Ishikawa (cell line): ENCODE measurements at regions not wholly inside any gene's neighbourhood (a gene's known extent, or its start where the extent isn't known, plus 50 kb on each side); places are given as distances from the start of the nearest gene placed in this dataset.

Experiments used
- CEBPB ChIP-seq: IDR thresholded peaks from 2 replicates; pipeline ENCODE4 v1.6.1; 2012
- CREB1 ChIP-seq: IDR thresholded peaks from 2 replicates; pipeline ENCODE4 v1.6.1; 2012; ENCODE audit warnings: low read depth
- EGR1 ChIP-seq: IDR thresholded peaks from 2 replicates; pipeline ENCODE4 v1.6.1; 2012
- EP300 ChIP-seq: IDR thresholded peaks from 2 replicates; pipeline ENCODE4 v1.6.1; 2012; ENCODE audit warnings: borderline replicate concordance
- FOXM1 ChIP-seq: IDR thresholded peaks from 2 replicates; pipeline ENCODE4 v1.6.1; 2012; ENCODE audit warnings: low read depth, borderline replicate concordance
- MAX ChIP-seq: IDR thresholded peaks from 2 replicates; pipeline ENCODE4 v1.6.1; 2012
- NFIC ChIP-seq: IDR thresholded peaks from 2 replicates; pipeline ENCODE4 v1.6.1; 2012
- RAD21 ChIP-seq: IDR thresholded peaks from 2 replicates; pipeline ENCODE4 v1.6.1; 2012; ENCODE audit warnings: low read depth
- REST ChIP-seq: IDR thresholded peaks from 2 replicates; pipeline ENCODE4 v1.6.1; 2012; ENCODE audit warnings: low read depth, mild to moderate bottlenecking
- TCF12 ChIP-seq: IDR thresholded peaks from 2 replicates; pipeline ENCODE4 v1.6.1; 2012; ENCODE audit warnings: low read depth
- TEAD4 ChIP-seq: IDR thresholded peaks from 2 replicates; pipeline ENCODE4 v1.6.1; 2012
- USF1 ChIP-seq: IDR thresholded peaks from 2 replicates; pipeline ENCODE4 v1.6.1; 2012
- YY1 ChIP-seq: IDR thresholded peaks from 2 replicates; pipeline ENCODE4 v1.6.1; 2012; ENCODE audit warnings: low read depth
- ZBTB7A ChIP-seq: IDR thresholded peaks from 2 replicates; pipeline ENCODE4 v1.6.1; 2012; ENCODE audit warnings: low read depth

- TF ChIP-seq ZBTB7A = no peak
- no peak for TF ChIP-seq RAD21
- TF ChIP-seq YY1 = no peak
- no peak for TF ChIP-seq TEAD4
- TF ChIP-seq NFIC = no peak
- TF ChIP-seq FOXM1 = no peak
- TF ChIP-seq EP300 = no peak
- TF ChIP-seq TCF12 = no peak
These were observed 84.4 kb upstream of the ACTRT2 start for GRCh38 chr1:2936559-2937515.

GRCh38 chr1:2937805-2938204, 83.5 kb upstream of the ACTRT2 start:
- no peak for TF ChIP-seq MAX
- no peak for TF ChIP-seq TEAD4
- no peak for TF ChIP-seq REST

- TF ChIP-seq NFIC (no peak), REST (no peak), RAD21 (no peak), TCF12 (no peak), USF1 (no peak), MAX (no peak)
These were observed 82.2 kb upstream of the ACTRT2 start for GRCh38 chr1:2939041-2939552.

GRCh38 chr1:2940178-2940577, 81.1 kb upstream of the ACTRT2 start:
- TF ChIP-seq ZBTB7A (no peak), RAD21 (no peak), CREB1 (no peak), TEAD4 (no peak), CEBPB (no peak)

- TF ChIP-seq REST (no peak), EGR1 (no peak), ZBTB7A (no peak), USF1 (no peak), MAX (no peak), TEAD4 (no peak), CEBPB (no peak), NFIC (no peak), EP300 (no peak), CREB1 (no peak)
These were observed 80.2 kb upstream of the ACTRT2 start for GRCh38 chr1:2941040-2941439.
